Activated naive CD4-positive, alpha-beta T cell treated with anti-CD3 and anti-CD28 coated beads, Interleukin-2, amount 10 ng/mL, durations not matched to agents 7 days and 5 days (primary cell): ENCODE measurements at regions not wholly inside any gene's neighbourhood (a gene's known extent, or its start where the extent isn't known, plus 50 kb on each side); places are given as distances from the start of the nearest gene placed in this dataset.
"Not testable (repeated sequence)": the region's sequence is repeated elsewhere in the genome, so short reads cannot be mapped to it uniquely, and the experiment has no call there.

Source experiments
- CTCF ChIA-PET: fragments of 350-600 bp; sonication (Branson Sonifier 250); formaldehyde crosslinking; loops from one replicate; lab custom pipeline; 2021; ENCODE audit warnings: antibody characterized with exemption; lab: Charles Lee
- DNase-seq: peaks from one replicate; pipeline ENCODE4 v3.0.0-alpha.2; 2020
- H3K27ac Mint-ChIP-seq: one replicate; pipeline ENCODE4 v1.8.0; 2021; ENCODE audit warnings: mild to moderate bottlenecking, moderate library complexity, mixed read lengths
- H3K27me3 Mint-ChIP-seq: one replicate; pipeline ENCODE4 v1.8.0; 2021; ENCODE audit warnings: mild to moderate bottlenecking, mixed read lengths
- H3K36me3 Mint-ChIP-seq: one replicate; pipeline ENCODE4 v1.8.0; 2021; ENCODE audit warnings: mixed read lengths
- H3K4me1 Mint-ChIP-seq: one replicate; pipeline ENCODE4 v1.8.0; 2021; ENCODE audit warnings: mixed read lengths
- H3K4me3 Mint-ChIP-seq: one replicate; pipeline ENCODE4 v1.8.0; 2021; ENCODE audit warnings: mild to moderate bottlenecking, moderate library complexity, mixed read lengths
- H3K9me3 Mint-ChIP-seq: one replicate; pipeline ENCODE4 v1.8.0; 2021; ENCODE audit warnings: mixed read lengths

DNA sequence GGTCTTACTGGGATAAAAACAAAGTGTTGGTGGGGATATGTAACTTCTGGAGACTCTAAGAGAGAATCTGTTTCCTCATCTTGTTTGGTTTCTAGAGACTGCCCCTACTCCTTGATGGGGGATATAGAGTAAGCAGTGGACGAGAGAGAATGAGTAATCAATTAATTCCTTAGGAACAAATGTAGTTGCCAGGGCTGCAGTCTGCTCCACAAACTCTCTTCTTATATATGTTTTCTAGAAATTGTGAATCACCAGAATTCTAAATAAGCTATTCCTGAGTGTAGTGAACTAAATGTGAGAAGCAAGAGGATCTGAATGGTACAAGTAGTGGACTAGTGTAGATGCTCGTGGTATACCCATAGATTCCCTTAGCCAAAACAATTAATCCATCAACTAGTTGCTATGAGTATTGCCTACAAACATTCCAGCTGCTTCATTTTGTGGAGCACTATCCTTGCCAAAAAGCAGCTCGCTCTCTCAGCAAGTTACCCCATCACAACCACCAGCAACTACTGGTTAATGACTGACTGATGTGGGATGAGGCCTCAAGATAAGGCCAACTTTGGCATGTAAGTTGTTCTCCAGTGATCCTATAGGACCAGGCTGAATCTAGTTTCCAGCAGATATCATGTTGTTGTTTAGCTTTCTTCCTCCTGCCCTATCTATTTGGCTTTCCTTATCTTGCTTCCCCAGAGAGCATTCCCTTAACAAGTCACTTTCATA lies 273.0 kb downstream of the SLC7A11 start:
- Mint-ChIP-seq H3K4me1 (no peaks in the 10 kb centered on the region), H3K36me3 (no peaks in the 10 kb centered on the region), H3K27me3 (no peaks in the 10 kb centered on the region), H3K9me3 (peaks cover 5% of the 10 kb centered on the region), H3K4me3 (no peak overlapping the region), H3K27ac (no peak overlapping the region)
- CTCF ChIA-PET = no interaction called here
- no peak for DNase-seq

DNA sequence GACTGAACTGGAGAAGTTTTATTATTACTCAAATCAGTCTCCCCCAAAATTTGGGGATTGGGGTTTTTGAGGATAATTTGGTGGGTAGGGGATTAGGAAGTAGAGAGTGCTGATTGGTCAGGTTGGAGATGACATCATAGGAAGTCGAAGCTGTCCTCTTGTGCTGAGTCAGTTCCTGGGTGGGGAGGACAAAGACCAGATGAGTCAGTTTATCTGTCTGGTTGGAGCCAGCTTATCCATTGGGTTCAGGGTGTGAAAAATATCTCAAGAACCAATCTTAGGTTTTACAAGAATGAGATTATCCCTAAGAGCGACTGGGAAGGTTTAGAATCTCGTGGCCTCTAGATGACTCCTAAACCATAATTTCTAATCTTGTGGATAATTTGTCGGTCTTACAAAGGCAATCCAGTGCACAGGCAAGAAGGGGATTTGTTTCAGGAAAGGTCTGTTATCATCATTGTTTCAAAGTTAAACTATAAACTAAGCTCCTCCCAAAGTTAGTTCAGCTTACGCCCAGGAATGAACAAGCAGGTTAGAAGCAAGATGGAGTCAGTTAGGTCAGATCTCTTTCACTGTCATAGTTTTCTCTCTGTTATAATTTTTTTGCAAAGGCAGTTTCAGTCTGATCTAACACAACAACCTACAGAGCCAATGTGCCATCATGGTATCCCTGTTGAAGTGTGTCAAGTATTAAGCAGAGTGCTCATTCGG lies 274.5 kb downstream of the SLC7A11 start:
- no peaks in the 10 kb centered on the region for H3K36me3 Mint-ChIP-seq
- no peaks in the 10 kb centered on the region for H3K4me1 Mint-ChIP-seq
- H3K27me3 Mint-ChIP-seq = no peaks in the 10 kb centered on the region
- no peak overlapping the region for H3K4me3 Mint-ChIP-seq
- CTCF ChIA-PET = no interaction called here
- H3K27ac Mint-ChIP-seq = no peak overlapping the region
- DNase-seq = no peak
- H3K9me3 Mint-ChIP-seq = peaks cover 5% of the 10 kb centered on the region

DNA sequence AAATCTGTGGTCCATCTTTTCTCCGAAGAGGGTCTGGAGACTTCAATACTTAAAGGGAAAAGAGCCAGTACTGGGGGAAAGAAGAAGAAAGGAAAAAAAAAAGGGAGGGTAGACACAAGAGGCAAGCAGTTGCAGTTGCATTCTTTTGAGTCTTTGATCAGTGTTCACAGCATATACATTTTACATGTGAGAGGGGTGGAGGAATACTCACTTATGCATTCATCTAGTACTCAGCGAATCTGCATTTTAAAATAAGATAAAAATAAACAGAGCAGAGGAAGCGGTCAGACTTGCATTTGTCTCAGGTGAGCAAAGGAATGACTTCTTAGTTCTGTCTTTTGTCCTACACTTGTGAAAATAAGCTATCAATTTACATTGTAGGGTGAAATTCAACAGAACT lies 275.6 kb downstream of the SLC7A11 start:
- DNase-seq = no peak
- Mint-ChIP-seq H3K27me3 (no peaks in the 10 kb centered on the region), H3K4me1 (no peaks in the 10 kb centered on the region), H3K4me3 (no peak overlapping the region), H3K27ac (no peak overlapping the region), H3K36me3 (no peaks in the 10 kb centered on the region), H3K9me3 (peaks cover 5% of the 10 kb centered on the region)
- CTCF ChIA-PET = no interaction called here

DNA sequence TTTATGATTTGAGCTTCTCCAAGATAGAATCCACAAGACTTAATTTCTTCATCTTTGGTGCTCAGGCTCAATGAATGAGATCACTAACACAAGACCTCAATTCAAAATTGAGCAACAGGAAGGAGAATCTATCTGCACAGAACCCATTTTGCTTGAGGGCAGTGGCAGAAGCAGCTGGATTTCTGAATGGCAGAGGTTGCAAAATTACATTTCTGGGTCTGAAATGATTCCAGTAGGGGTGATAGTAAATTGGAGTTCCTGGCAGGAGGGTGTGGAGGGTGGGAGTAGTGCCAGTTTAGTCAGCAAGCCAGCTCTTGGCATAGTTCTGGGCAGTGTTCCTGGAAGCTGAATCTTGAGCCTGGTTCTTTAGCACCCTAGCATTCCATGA lies 281.1 kb downstream of the SLC7A11 start:
- no peaks in the 10 kb centered on the region for H3K4me1 Mint-ChIP-seq
- no peak overlapping the region for H3K27ac Mint-ChIP-seq
- H3K36me3 Mint-ChIP-seq = no peaks in the 10 kb centered on the region
- H3K4me3 Mint-ChIP-seq = no peak overlapping the region
- CTCF ChIA-PET = no interaction called here
- H3K9me3 Mint-ChIP-seq = no peaks in the 10 kb centered on the region
- H3K27me3 Mint-ChIP-seq = no peaks in the 10 kb centered on the region
- no peak for DNase-seq

DNA sequence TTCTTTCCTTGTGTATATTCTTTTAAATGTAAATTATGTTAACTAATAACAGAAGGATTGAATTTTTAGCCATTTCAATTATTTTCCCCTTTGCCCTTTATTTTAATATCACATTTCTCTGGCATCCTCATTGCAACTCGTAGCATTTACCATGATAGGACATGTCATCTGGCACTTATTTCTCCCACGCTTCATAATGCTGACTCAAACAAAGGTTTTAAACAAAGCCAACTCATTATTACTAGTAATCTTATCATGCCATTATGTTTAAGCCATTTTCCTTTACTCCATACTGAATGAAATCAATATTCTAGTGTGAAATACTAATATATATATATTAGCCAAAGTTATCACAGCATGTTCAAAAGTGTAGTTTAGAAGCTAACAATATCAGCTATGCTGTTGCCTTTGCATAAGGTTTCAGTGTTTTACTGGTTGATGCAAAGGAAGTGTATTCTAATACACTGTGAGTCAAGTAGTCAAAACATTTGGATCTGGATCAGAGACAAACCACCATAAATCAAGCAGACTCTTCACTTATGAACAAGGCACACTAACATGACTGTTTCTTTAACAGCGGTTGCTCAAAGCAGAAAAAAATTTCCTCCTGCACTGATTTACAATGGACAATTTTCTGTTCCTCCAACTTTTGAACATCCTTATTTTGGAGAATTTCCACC lies 281.6 kb downstream of the SLC7A11 start:
- Mint-ChIP-seq H3K36me3 (no peaks in the 10 kb centered on the region), H3K9me3 (no peaks in the 10 kb centered on the region), H3K27ac (no peak overlapping the region), H3K27me3 (no peaks in the 10 kb centered on the region), H3K4me3 (no peak overlapping the region), H3K4me1 (no peaks in the 10 kb centered on the region)
- no peak for DNase-seq
- CTCF ChIA-PET = no interaction called here

DNA sequence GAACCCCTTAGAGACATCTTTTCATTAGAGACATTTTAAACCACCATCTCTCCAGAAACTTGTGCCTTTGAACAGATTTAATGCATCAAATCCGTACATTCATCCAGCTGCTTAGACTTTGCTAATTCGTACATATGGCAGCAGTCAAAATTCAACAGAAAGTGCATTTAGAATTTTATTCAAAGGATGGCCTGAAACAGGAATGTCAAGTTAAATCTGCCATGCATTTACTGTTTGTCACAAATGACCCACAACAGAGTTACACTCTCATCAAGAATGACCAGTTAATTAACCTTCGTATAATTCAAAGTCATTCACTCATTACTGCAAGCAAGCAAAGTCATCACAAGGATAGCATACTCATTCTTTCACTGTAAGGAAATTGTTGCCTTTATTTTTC lies 284.3 kb downstream of the SLC7A11 start:
- H3K9me3 Mint-ChIP-seq = no peaks in the 10 kb centered on the region
- no peak for DNase-seq
- CTCF ChIA-PET = no interaction called here
- H3K27me3 Mint-ChIP-seq = no peaks in the 10 kb centered on the region
- H3K27ac Mint-ChIP-seq = no peak overlapping the region
- H3K4me1 Mint-ChIP-seq = no peaks in the 10 kb centered on the region
- H3K4me3 Mint-ChIP-seq = no peak overlapping the region
- no peaks in the 10 kb centered on the region for H3K36me3 Mint-ChIP-seq

DNA sequence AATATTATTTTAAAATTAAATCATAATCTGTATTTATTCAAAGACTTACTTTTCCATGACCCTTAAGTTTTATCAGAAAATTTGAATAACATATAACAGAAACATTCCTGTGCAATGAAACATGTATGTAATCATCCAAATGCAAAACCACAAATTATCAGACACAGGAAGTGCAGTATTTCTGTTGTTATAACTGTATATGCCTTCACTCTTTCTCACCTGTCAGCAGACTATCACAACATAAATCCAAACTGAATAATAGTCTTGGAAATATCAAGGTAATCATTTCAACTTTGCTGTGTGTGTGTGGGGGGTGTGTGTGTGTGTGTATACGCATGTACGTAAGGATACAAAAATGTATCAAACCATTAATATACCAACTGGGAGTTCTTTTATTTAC lies 285.9 kb downstream of the SLC7A11 start:
- CTCF ChIA-PET = no interaction called here
- Mint-ChIP-seq H3K27ac (no peak overlapping the region), H3K36me3 (no peaks in the 10 kb centered on the region), H3K4me1 (no peaks in the 10 kb centered on the region), H3K4me3 (no peak overlapping the region), H3K27me3 (no peaks in the 10 kb centered on the region), H3K9me3 (no peaks in the 10 kb centered on the region)
- no peak for DNase-seq

DNA sequence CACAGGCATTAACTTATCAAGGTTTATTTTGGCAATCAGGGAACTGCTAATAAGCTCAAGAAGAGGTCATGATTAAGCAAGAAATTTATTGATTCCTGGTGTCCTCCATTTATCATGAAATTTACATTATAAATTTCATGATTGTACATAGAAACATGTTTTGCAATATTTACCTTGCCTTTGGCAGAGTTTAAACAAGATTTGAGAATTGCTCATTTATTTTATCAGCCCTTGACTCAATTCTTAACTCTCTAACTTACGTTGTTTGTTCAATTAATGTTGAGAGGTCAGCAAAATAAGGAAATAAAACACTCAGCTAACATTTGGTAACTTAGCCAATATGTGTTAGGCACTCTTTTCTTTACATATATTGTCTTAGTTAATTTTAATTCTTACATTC lies 286.6 kb downstream of the SLC7A11 start:
- no peak for DNase-seq
- CTCF ChIA-PET = no interaction called here
- H3K4me3 Mint-ChIP-seq = no peak overlapping the region
- no peaks in the 10 kb centered on the region for H3K9me3 Mint-ChIP-seq
- no peaks in the 10 kb centered on the region for H3K36me3 Mint-ChIP-seq
- H3K27me3 Mint-ChIP-seq = no peaks in the 10 kb centered on the region
- H3K4me1 Mint-ChIP-seq = no peaks in the 10 kb centered on the region
- H3K27ac Mint-ChIP-seq = no peak overlapping the region

DNA sequence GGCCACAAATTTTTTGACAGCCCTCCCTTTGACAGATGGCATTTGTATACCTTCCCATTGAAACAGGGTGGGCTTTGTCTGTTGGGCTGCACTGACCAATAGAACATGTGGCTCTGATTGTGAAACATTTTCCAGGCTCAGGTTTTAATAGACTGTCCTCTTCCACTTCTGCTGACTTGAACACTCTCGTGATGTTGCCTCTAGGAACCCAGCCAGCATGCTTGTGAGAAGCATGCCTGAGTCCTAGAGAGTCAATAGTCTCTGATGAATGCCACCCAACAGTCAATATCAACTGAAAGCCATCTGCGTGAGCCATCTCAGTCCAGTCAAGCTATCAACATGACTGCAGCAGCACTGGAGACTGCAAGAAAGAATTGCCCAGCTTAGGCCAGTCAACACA lies 290.0 kb downstream of the SLC7A11 start:
- CTCF ChIA-PET = no interaction called here
- no peaks in the 10 kb centered on the region for H3K9me3 Mint-ChIP-seq
- no peaks in the 10 kb centered on the region for H3K27me3 Mint-ChIP-seq
- H3K27ac Mint-ChIP-seq = no peak overlapping the region
- H3K4me1 Mint-ChIP-seq = no peaks in the 10 kb centered on the region
- no peak overlapping the region for H3K4me3 Mint-ChIP-seq
- no peaks in the 10 kb centered on the region for H3K36me3 Mint-ChIP-seq
- no peak for DNase-seq

DNA sequence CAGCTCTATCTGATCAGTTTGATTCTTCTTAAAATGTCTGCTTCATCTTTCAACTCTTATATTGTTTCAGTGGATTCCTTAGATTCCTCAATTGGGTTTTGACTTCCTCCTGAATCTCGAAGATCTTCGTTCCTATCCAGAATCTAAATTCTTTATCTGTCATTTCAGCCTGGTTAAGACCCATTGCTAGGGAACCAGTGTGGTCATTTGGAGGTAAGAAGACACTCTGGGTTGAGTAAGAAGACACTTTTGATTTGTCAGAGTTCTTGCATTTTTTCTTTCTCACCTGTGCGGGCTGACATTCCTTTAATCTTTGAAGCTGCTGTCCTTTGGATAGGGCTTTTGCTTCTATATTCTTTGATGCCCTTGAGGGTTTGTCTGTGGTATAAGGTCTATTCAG lies 291.9 kb downstream of the SLC7A11 start:
- Mint-ChIP-seq H3K4me1 (no peaks in the 10 kb centered on the region), H3K36me3 (no peaks in the 10 kb centered on the region), H3K27me3 (no peaks in the 10 kb centered on the region), H3K4me3 (no peak overlapping the region), H3K27ac (no peak overlapping the region), H3K9me3 (no peaks in the 10 kb centered on the region)
- no peak for DNase-seq
- CTCF ChIA-PET = no interaction called here

DNA sequence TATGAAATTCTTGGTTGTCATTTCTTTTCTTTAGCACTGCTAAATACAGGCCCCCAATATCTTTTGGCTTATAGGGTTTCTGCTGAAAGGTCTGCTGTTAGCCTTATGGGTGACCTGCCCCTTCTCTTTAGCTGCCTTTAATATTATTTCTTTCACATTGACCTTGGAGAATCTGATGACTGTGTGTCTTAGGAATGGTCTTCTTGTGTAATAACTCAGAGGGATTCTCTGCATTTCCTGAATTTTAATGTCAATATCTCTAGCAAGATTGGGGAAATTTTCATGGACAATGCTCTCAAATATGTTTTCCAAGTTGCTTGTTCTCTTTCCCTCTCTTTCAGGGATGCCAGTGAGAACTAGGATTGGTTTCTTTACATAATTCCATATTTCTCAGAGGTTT lies 292.4 kb downstream of the SLC7A11 start:
- DNase-seq = no peak
- CTCF ChIA-PET = no interaction called here
- Mint-ChIP-seq H3K4me3 (no peak overlapping the region), H3K36me3 (no peaks in the 10 kb centered on the region), H3K27ac (no peak overlapping the region), H3K27me3 (no peaks in the 10 kb centered on the region), H3K9me3 (no peaks in the 10 kb centered on the region), H3K4me1 (no peaks in the 10 kb centered on the region)

DNA sequence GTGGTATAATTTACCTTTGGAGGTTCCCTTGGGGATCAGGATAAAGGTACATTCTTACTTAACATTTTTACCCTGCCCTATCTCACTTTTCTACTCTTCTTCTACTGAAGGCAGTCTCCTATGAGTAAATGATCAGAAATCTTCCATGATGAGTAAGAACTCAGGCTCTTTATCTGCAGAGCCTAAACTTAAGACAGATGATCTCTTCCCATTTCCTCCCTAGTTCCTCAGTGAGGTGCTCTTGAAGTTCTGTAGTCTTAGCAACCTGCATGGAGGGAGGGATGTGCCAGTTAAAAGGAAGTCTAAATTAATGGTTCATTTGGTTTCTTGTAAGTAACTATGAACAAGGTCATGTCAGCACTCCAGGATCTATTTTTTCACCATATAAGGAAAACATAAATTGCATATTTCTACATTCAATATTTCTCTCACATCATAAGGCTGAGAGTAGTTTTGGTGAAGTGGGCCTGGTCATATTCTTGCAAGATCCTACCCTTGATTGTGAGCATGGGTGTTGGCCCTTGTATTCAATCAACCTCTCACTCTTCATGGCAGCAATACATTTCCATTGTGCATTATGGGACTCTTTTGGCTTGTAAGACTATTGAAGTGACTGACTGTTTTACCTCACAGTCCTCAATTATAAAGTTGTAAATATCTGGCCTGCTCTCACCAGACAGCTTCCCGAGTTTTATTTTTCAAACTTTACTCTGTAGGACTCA lies 295.5 kb downstream of the SLC7A11 start:
- Mint-ChIP-seq H3K27ac (no peak overlapping the region), H3K4me1 (no peaks in the 10 kb centered on the region), H3K27me3 (no peaks in the 10 kb centered on the region), H3K9me3 (peaks cover 4% of the 10 kb centered on the region), H3K4me3 (no peak overlapping the region), H3K36me3 (no peaks in the 10 kb centered on the region)
- no peak for DNase-seq
- CTCF ChIA-PET = no interaction called here

DNA sequence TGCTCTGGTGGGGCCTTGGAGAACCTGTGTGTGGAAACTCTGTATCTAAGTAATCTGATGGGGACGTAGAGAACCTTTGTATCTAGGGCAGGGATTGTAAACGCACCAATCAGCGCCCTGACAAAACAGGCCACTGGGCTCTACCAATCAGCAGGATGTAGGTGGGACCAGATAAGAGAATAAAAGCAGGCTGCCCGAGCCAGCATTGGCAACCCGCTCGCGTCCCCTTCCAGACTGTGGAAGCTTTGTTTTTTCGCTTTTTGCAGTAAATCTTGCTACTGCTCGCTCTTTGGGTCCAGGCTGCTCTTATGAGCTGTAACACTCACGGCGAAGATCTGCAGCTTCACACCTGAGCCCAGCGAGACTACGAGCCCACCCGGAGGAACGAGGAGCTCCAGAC lies 299.3 kb downstream of the SLC7A11 start:
- DNase-seq, H3K9me3 Mint-ChIP-seq, H3K27me3 Mint-ChIP-seq, H3K4me1 Mint-ChIP-seq, H3K36me3 Mint-ChIP-seq, H3K4me3 Mint-ChIP-seq, CTCF ChIA-PET, H3K27ac Mint-ChIP-seq: not testable (repeated sequence)

DNA sequence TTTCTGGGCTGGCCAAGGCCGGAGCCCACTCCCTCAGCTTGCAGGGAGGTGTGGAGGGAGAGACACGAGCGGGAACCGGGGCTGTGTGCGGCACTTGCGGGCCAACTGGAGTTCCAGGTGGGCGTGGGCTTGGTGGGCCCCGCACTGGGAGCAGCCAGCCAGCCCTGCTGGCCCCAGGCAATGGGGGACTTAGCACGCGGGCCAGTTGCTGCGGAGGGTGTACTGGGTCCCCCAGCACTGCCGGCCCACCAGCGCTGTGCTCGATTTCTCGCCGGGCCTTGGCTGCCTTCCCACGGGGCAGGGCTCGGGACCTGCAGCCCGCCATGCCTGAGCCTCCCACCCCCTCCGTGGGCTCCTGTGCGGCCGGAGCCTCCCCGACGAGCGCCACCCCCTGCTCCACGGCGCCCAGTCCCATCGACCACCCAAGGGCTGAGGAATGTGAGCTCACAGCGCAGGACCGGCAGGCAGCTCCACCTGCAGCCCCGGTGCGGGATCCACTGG lies 300.1 kb downstream of the SLC7A11 start:
- H3K27me3 Mint-ChIP-seq, H3K4me3 Mint-ChIP-seq, H3K9me3 Mint-ChIP-seq, H3K36me3 Mint-ChIP-seq, DNase-seq, CTCF ChIA-PET, H3K27ac Mint-ChIP-seq, H3K4me1 Mint-ChIP-seq: not testable (repeated sequence)
